Neural progenitor cell (in vitro differentiated cells): ENCODE measurements at regions not wholly inside any gene's neighbourhood (a gene's known extent, or its start where the extent isn't known, plus 50 kb on each side); places are given as distances from the start of the nearest gene placed in this dataset.
"Not testable (repeated sequence)": the region's sequence is repeated elsewhere in the genome, so short reads cannot be mapped to it uniquely, and the experiment has no call there.

Experiments
- DNase-seq: peaks from one replicate; pipeline ENCODE4 v3.0.0-alpha.2; 2016; ENCODE audit warnings: low spot score
- H2AFZ ChIP-seq: fragments of 200-600 bp; sonication (generic); replicated peaks from 2 replicates; pipeline ENCODE4 v1.6.1; 2016; ENCODE audit warnings: antibody characterized with exemption
- H3F3A ChIP-seq: fragments of 200-600 bp; sonication (generic); 2 replicates; pipeline ENCODE4 v1.6.1; 2016; ENCODE audit warnings: antibody characterized with exemption, low read depth
- H3K27ac ChIP-seq: fragments of 200-600 bp; sonication (generic); 2 replicates; pipeline ENCODE4 v1.5.1; 2016; ENCODE audit warnings: mild to moderate bottlenecking
- H3K27me3 ChIP-seq: fragments of 200-600 bp; sonication (generic); 2 replicates; pipeline ENCODE4 v1.6.1; 2016; ENCODE audit warnings: mild to moderate bottlenecking, moderate library complexity
- H3K36me3 ChIP-seq: fragments of 200-600 bp; sonication (generic); 2 replicates; pipeline ENCODE4 v1.5.1; 2016
- H3K4me1 ChIP-seq: fragments of 200-600 bp; sonication (generic); 2 replicates; pipeline ENCODE4 v1.6.1; 2016; ENCODE audit warnings: mixed run types
- H3K4me2 ChIP-seq: fragments of 200-600 bp; sonication (generic); 2 replicates; pipeline ENCODE4 v1.6.1; 2016
- H3K4me3 ChIP-seq: fragments of 200-600 bp; sonication (generic); 2 replicates; pipeline ENCODE4 v1.5.1; 2016
- H3K79me2 ChIP-seq: fragments of 200-600 bp; sonication (generic); 2 replicates; pipeline ENCODE4 v1.6.1; 2016; ENCODE audit warnings: low read depth
- H3K9ac ChIP-seq: fragments of 200-600 bp; sonication (generic); 2 replicates; pipeline ENCODE4 v1.6.1; 2016
- H3K9me3 ChIP-seq: fragments of 200-600 bp; sonication (generic); 2 replicates; pipeline ENCODE4 v1.5.1; 2016; ENCODE audit warnings: low read depth
- H4K20me1 ChIP-seq: fragments of 200-600 bp; sonication (generic); 2 replicates; pipeline ENCODE4 v1.6.1; 2016; ENCODE audit warnings: low read depth
- H3K27ac Mint-ChIP-seq: 3 replicates; pipeline ENCODE4 v1.8.0; 2021; ENCODE audit warnings: mixed read lengths
- H3K27me3 Mint-ChIP-seq: 2 replicates; pipeline ENCODE4 v1.8.0; 2022; ENCODE audit warnings: low read depth, mild to moderate bottlenecking, inconsistent platforms, moderate library complexity, mixed read lengths; ENCODE audit not compliant: insufficient read depth
- H3K36me3 Mint-ChIP-seq: 3 replicates; pipeline ENCODE4 v1.8.0; 2021; ENCODE audit warnings: mixed read lengths
- H3K4me1 Mint-ChIP-seq: 3 replicates; pipeline ENCODE4 v1.8.0; 2021; ENCODE audit warnings: mixed read lengths
- H3K4me3 Mint-ChIP-seq: 3 replicates; pipeline ENCODE4 v1.8.0; 2021; ENCODE audit warnings: mild to moderate bottlenecking, moderate library complexity, mixed read lengths
- H3K9me3 Mint-ChIP-seq: 3 replicates; pipeline ENCODE4 v1.8.0; 2020; ENCODE audit warnings: mixed read lengths

GRCh38 chr3:195962222-195962621, 53.9 kb upstream of the TNK2 start:
- peaks cover 28% of the 10 kb centered on the region for H3K36me3 Mint-ChIP-seq
- not testable (repeated sequence) for H3K9me3 ChIP-seq, H3K9me3 Mint-ChIP-seq, H3K27me3 ChIP-seq, H3K4me2 ChIP-seq, H4K20me1 ChIP-seq, H3K27ac ChIP-seq, H3K4me3 ChIP-seq, H3K36me3 ChIP-seq, H3K27ac Mint-ChIP-seq, H3K27me3 Mint-ChIP-seq, DNase-seq, H3K9ac ChIP-seq, H3K4me1 Mint-ChIP-seq, H3K4me3 Mint-ChIP-seq, H3K79me2 ChIP-seq, H2AFZ ChIP-seq, H3K4me1 ChIP-seq
- peaks cover 15% of the 10 kb centered on the region for H3F3A ChIP-seq

GRCh38 chr3:195960971-195961775, 52.8 kb upstream of the TNK2 start:
- H4K20me1 ChIP-seq, H3K27me3 Mint-ChIP-seq, H3K79me2 ChIP-seq, DNase-seq, H3K4me3 ChIP-seq, H3K4me3 Mint-ChIP-seq, H3K9me3 Mint-ChIP-seq, H3K27ac Mint-ChIP-seq, H3K36me3 ChIP-seq, H3K9ac ChIP-seq, H3K4me1 ChIP-seq, H3K9me3 ChIP-seq, H3K4me2 ChIP-seq, H2AFZ ChIP-seq, H3K27ac ChIP-seq, H3K4me1 Mint-ChIP-seq, H3K27me3 ChIP-seq: not testable (repeated sequence)
- H3K36me3 Mint-ChIP-seq, result peaks cover 28% of the 10 kb centered on the region
- H3F3A ChIP-seq, result peaks cover 18% of the 10 kb centered on the region

- not testable (repeated sequence) for H3K27me3 Mint-ChIP-seq, H3K4me3 ChIP-seq, H3K27me3 ChIP-seq, H3K9me3 ChIP-seq, H3K27ac Mint-ChIP-seq, H3K36me3 ChIP-seq, H3K9ac ChIP-seq, DNase-seq, H3K79me2 ChIP-seq, H3K27ac ChIP-seq, H3K4me3 Mint-ChIP-seq, H3K4me1 Mint-ChIP-seq, H2AFZ ChIP-seq, H4K20me1 ChIP-seq, H3K4me1 ChIP-seq, H3K4me2 ChIP-seq, H3K9me3 Mint-ChIP-seq
- peaks cover 23% of the 10 kb centered on the region for H3K36me3 Mint-ChIP-seq
- H3F3A ChIP-seq, result peaks cover 27% of the 10 kb centered on the region
Observed at GRCh38 chr3:195960164-195960563, 51.8 kb upstream of the TNK2 start.

- H3K9me3 ChIP-seq, H3K27ac ChIP-seq, H3K27me3 ChIP-seq, H3K36me3 ChIP-seq, H3K4me3 ChIP-seq, H3K27me3 Mint-ChIP-seq, H3K9ac ChIP-seq, H3K4me1 Mint-ChIP-seq, H3K27ac Mint-ChIP-seq, H3K4me2 ChIP-seq, H3K9me3 Mint-ChIP-seq, H3K4me3 Mint-ChIP-seq, DNase-seq, H3K79me2 ChIP-seq, H4K20me1 ChIP-seq, H2AFZ ChIP-seq, H3K4me1 ChIP-seq: not testable (repeated sequence)
- peaks cover 19% of the 10 kb centered on the region for H3K36me3 Mint-ChIP-seq
- H3F3A ChIP-seq, result peaks cover 27% of the 10 kb centered on the region
Observed at GRCh38 chr3:195959367-195960157, 51.2 kb upstream of the TNK2 start.

- H3K4me1 Mint-ChIP-seq, DNase-seq, H3K79me2 ChIP-seq, H3K9ac ChIP-seq, H3K4me1 ChIP-seq, H3K27me3 Mint-ChIP-seq, H3K4me3 ChIP-seq, H3K4me2 ChIP-seq, H3K36me3 ChIP-seq, H2AFZ ChIP-seq, H3K4me3 Mint-ChIP-seq, H3K27ac Mint-ChIP-seq, H4K20me1 ChIP-seq, H3K27me3 ChIP-seq, H3K27ac ChIP-seq, H3K9me3 Mint-ChIP-seq, H3K9me3 ChIP-seq: not testable (repeated sequence)
- peaks cover 18% of the 10 kb centered on the region for H3K36me3 Mint-ChIP-seq
- peaks cover 27% of the 10 kb centered on the region for H3F3A ChIP-seq
Observed at GRCh38 chr3:195958736-195959135, 50.4 kb upstream of the TNK2 start.
